Type B pancreatic cell (in vitro differentiated cells): ENCODE measurements at regions not wholly inside any gene's neighbourhood (a gene's known extent, or its start where the extent isn't known, plus 50 kb on each side); places are given as distances from the start of the nearest gene placed in this dataset.
A peak's percentile ranks its signal among the peaks of the same experiment; 100 is the strongest.
"Not testable (repeated sequence)": the region's sequence is repeated elsewhere in the genome, so short reads cannot be mapped to it uniquely, and the experiment has no call there.

ENCODE experiments used
- DNase-seq: peaks from one replicate; pipeline ENCODE4 v3.0.0; 2021; ENCODE audit warnings: mixed read lengths; ENCODE audit not compliant: unreplicated experiment; ENCODE audit errors: extremely low spot score
- H3K27ac Mint-ChIP-seq: 2 replicates; pipeline ENCODE4 v1.8.0; 2021; ENCODE audit warnings: mild to moderate bottlenecking, mixed read lengths
- H3K27me3 Mint-ChIP-seq: 2 replicates; pipeline ENCODE4 v1.8.0; 2021; ENCODE audit warnings: mixed read lengths
- H3K36me3 Mint-ChIP-seq: 2 replicates; pipeline ENCODE4 v1.8.0; 2021; ENCODE audit warnings: mixed read lengths
- H3K4me1 Mint-ChIP-seq: one replicate; pipeline ENCODE4 v1.8.0; 2021; ENCODE audit warnings: mixed read lengths; ENCODE audit not compliant: unreplicated experiment
- H3K4me3 Mint-ChIP-seq: 2 replicates; pipeline ENCODE4 v1.8.0; 2021; ENCODE audit warnings: mild to moderate bottlenecking, mixed read lengths
- H3K9me3 Mint-ChIP-seq: 2 replicates; pipeline ENCODE4 v1.8.0; 2021; ENCODE audit warnings: mixed read lengths
- TF ChIP-seq, protein P1 (sequence below): fragments of 200-600 bp; sonication (generic); conservative IDR thresholded peaks from 2 replicates; pipeline ENCODE4 v1.5.0; 2021; ENCODE audit warnings: antibody characterized with exemption, mild to moderate bottlenecking

DNA sequence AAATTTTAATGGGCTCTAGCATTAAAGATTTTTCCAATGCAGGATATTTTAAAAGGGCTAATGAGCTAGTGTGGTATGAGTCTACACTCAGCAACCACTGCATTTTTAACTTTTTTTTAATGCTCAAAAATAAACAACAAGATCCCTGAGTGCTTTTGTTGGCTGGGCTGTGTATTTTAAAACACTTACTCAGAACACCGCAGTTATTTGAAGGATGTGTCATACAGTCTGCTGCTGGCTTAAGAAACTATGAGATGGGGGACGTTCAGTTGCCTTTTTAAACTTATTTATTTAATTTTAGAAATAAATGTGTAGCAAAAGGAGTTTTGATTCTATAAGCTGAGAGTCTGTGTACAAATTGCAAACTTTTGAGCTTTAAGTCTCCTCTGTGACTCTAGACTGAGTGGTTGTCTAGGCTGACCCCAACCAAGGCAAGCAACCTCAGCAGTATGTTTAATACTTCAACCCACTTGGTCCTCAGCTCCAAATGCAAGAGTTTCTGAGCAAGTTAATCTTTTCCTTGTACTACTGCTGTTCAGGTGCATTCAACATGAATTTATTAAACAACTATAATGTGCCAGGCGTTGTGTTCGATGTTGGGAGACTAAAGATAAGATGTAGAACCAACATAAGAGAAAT, 278.6 kb upstream of the DIPK2B start:
- Mint-ChIP-seq H3K4me1 (no peaks in the 10 kb centered on the region), H3K36me3 (no peaks in the 10 kb centered on the region), H3K27me3 (no peaks in the 10 kb centered on the region), H3K27ac (peak overlapping the region; percentile 85), H3K4me3 (no peak overlapping the region), H3K9me3 (peaks cover 4% of the 10 kb centered on the region)
- TF ChIP-seq, protein P1, sequence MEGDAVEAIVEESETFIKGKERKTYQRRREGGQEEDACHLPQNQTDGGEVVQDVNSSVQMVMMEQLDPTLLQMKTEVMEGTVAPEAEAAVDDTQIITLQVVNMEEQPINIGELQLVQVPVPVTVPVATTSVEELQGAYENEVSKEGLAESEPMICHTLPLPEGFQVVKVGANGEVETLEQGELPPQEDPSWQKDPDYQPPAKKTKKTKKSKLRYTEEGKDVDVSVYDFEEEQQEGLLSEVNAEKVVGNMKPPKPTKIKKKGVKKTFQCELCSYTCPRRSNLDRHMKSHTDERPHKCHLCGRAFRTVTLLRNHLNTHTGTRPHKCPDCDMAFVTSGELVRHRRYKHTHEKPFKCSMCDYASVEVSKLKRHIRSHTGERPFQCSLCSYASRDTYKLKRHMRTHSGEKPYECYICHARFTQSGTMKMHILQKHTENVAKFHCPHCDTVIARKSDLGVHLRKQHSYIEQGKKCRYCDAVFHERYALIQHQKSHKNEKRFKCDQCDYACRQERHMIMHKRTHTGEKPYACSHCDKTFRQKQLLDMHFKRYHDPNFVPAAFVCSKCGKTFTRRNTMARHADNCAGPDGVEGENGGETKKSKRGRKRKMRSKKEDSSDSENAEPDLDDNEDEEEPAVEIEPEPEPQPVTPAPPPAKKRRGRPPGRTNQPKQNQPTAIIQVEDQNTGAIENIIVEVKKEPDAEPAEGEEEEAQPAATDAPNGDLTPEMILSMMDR, result no peak
- no peak for DNase-seq

DNA sequence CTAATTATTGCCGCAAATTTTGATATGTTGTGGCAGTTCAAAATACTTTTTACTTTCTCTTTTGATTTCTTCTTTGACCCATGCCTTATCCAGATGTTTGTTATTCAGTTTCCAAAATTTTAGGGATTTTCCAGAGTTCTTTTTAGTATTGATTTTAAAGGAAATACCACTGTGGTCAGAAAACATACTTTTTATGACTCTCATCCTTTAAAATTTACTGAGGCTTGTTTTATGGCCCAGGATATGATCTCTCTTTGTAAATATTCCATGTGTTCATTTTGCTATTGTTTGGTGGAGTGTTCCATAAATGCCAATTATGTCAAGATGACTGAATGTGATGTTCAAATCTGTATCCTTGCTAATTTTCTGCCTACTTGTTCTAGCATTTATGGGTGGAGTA, 272.3 kb upstream of the DIPK2B start:
- peaks cover 5% of the 10 kb centered on the region for H3K9me3 Mint-ChIP-seq
- TF ChIP-seq, protein P1, result no peak
- H3K36me3 Mint-ChIP-seq, result no peaks in the 10 kb centered on the region
- H3K27me3 Mint-ChIP-seq, result no peaks in the 10 kb centered on the region
- H3K27ac Mint-ChIP-seq, result no peak overlapping the region
- DNase-seq, result no peak
- H3K4me1 Mint-ChIP-seq, result no peaks in the 10 kb centered on the region
- H3K4me3 Mint-ChIP-seq, result no peak overlapping the region

DNA sequence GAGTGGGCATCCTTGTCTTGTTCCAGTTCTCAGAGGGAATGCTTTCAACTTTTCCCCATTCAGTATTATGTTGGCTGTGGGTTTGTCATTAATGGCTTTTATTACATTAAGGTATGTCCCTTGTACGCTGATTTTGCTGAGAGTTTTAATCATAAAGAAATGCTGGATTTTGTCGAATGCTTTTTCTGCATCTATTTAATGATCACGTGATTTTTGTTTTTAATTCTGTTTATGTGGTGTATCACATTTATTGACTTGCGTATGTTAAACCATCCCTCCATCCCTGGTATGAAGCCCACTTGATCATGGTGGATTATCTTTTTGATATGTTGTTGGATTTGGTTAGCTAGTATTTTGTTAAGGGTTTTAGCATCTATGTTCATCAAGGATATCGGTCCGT, 266.9 kb upstream of the DIPK2B start:
- not testable (repeated sequence) for H3K27ac Mint-ChIP-seq, H3K4me3 Mint-ChIP-seq, H3K27me3 Mint-ChIP-seq, H3K36me3 Mint-ChIP-seq, DNase-seq, H3K4me1 Mint-ChIP-seq
- H3K9me3 Mint-ChIP-seq, result peaks cover 12% of the 10 kb centered on the region

DNA sequence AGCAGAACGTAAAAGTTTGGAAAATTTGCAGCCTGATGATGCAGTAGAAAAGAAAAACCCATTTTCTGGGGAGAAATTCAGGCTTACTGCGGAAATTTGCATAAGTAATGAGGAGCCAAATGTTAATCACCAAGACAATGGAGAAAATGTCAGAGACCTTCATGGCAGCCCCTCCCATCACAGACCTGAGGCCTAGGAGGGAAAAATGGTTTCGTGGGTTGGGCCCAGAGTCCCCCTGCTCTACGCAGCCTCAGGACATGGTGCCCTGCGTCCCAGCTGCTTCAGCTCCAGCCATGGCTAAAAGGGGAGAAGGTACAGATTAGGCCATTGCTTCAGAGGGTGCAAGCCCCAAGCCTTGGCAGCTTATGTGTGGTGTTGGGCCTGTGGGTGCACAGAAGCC, 255.1 kb upstream of the DIPK2B start:
- H3K9me3 Mint-ChIP-seq, H3K4me3 Mint-ChIP-seq, DNase-seq, H3K27me3 Mint-ChIP-seq, H3K27ac Mint-ChIP-seq, H3K36me3 Mint-ChIP-seq, H3K4me1 Mint-ChIP-seq: not testable (repeated sequence)

DNA sequence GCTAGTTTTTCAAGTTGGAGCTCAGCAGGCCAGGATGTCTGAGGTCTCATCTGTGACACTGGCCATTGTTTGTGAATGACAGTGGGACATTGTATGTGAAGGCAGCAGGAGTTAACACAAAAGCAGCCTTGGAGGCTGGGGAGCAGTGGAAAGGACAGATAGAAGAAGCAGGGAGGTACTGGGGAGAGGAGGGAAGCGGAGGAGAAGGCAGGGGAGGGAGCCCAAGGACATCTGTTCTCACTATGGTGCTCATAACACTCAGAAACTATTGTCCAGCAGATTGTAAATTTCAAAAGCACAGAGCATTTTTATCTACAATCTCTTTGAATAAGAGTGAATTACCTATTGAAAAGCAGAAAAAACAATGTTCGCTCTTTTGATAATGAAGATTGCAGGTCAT, 253.6 kb upstream of the DIPK2B start:
- Mint-ChIP-seq H3K4me3 (no peak overlapping the region), H3K36me3 (no peaks in the 10 kb centered on the region), H3K4me1 (no peaks in the 10 kb centered on the region), H3K27ac (no peak overlapping the region), H3K27me3 (no peaks in the 10 kb centered on the region), H3K9me3 (no peaks in the 10 kb centered on the region)
- TF ChIP-seq, protein P1, result no peak
- DNase-seq, result no peak

DNA sequence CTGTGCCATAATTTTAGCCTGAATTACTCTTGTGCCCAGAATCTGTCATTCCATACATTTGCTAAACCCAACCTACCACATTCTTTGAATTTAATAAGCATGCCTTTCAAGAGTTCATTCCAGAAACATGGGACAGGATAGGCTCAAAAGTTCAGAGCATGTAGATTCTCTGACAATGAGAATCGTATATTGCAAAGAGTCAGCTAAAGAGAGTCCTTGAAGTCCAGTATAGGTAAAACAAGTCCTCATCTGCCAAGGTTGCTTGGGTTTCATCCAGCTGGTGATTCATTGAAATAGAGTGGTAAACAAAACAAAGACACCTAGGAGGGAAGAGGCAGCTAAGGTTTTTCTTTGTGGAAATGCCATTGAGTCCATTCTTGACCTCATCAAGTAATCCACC, 249.3 kb upstream of the DIPK2B start:
- Mint-ChIP-seq H3K4me3 (no peak overlapping the region), H3K9me3 (no peaks in the 10 kb centered on the region), H3K27me3 (no peaks in the 10 kb centered on the region), H3K36me3 (no peaks in the 10 kb centered on the region), H3K27ac (no peak overlapping the region), H3K4me1 (no peaks in the 10 kb centered on the region)
- TF ChIP-seq, protein P1, result no peak
- no peak for DNase-seq

DNA sequence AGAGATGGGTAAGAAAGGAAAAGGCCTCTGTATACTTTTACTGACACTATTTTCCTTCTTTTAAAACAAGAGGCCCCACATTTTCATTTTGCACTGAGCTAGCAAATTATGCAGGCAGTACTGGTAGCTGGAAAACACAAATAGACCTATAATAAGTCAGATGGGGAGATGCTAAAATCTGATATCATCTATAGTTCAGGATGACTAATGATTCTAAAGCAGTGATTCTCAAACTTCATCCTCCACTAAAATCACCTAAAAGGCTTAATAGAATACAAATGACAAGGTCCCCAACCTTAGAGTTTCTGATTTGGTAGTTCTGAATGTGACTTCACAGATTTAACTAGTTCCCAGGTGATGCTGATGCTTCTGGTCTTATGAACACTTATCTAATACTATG, 247.3 kb upstream of the DIPK2B start:
- H3K9me3 Mint-ChIP-seq, result no peaks in the 10 kb centered on the region
- no peaks in the 10 kb centered on the region for H3K4me1 Mint-ChIP-seq
- no peak for DNase-seq
- H3K4me3 Mint-ChIP-seq, result no peak overlapping the region
- TF ChIP-seq, protein P1, result no peak
- no peaks in the 10 kb centered on the region for H3K27me3 Mint-ChIP-seq
- no peaks in the 10 kb centered on the region for H3K36me3 Mint-ChIP-seq
- no peak overlapping the region for H3K27ac Mint-ChIP-seq
